DOHH2 (cell line): ENCODE measurements at regions not wholly inside any gene's neighbourhood (a gene's known extent, or its start where the extent isn't known, plus 50 kb on each side); places are given as distances from the start of the nearest gene placed in this dataset.
A peak's percentile ranks its signal among the peaks of the same experiment; 100 is the strongest.

ENCODE experiments used
- H3F3A ChIP-seq: fragments of 200-600 bp; sonication (generic), shearing (Covaris generic); 2 replicates; pipeline ENCODE4 v1.6.0; 2016; ENCODE audit warnings: antibody characterized with exemption, mild to moderate bottlenecking; ENCODE audit not compliant: control insufficient read depth, insufficient read depth
- H3K27ac ChIP-seq: fragments of 200-600 bp; sonication (generic); 2 replicates; pipeline ENCODE4 v1.5.1; 2014; ENCODE audit warnings: low read depth, mild to moderate bottlenecking, low read length, moderate library complexity
- H3K27me3 ChIP-seq: fragments of 200-600 bp; sonication (generic); 2 replicates; pipeline ENCODE4 v1.6.1; 2014; ENCODE audit warnings: mild to moderate bottlenecking, low read length, mixed read lengths; ENCODE audit not compliant: control insufficient read depth
- H3K36me3 ChIP-seq: fragments of 200-600 bp; sonication (generic); 2 replicates; pipeline ENCODE4 v1.6.1; 2014; ENCODE audit warnings: mild to moderate bottlenecking, low read length, moderate library complexity, mixed read lengths; ENCODE audit not compliant: control insufficient read depth
- H3K4me1 ChIP-seq: fragments of 200-600 bp; sonication (generic); 2 replicates; pipeline ENCODE4 v1.6.1; 2014; ENCODE audit warnings: mild to moderate bottlenecking, low read length, mixed read lengths; ENCODE audit not compliant: control insufficient read depth
- H3K4me2 ChIP-seq: fragments of 200-600 bp; sonication (generic); 2 replicates; pipeline ENCODE4 v1.6.0; 2014; ENCODE audit warnings: mild to moderate bottlenecking, low read length, moderate library complexity
- H3K4me3 ChIP-seq: fragments of 200-600 bp; sonication (generic); 2 replicates; pipeline ENCODE4 v1.5.1; 2014; ENCODE audit warnings: mild to moderate bottlenecking, low read length, mixed read lengths
- H3K79me2 ChIP-seq: fragments of 200-600 bp; sonication (generic); 2 replicates; pipeline ENCODE4 v1.6.1; 2014; ENCODE audit warnings: mild to moderate bottlenecking, low read length, mixed read lengths; ENCODE audit not compliant: control insufficient read depth
- H3K9me2 ChIP-seq: fragments of 200-600 bp; sonication (generic); replicated peaks from 2 replicates; pipeline ENCODE4 v1.6.1; 2014; ENCODE audit warnings: mild to moderate bottlenecking, low read length, mixed read lengths; ENCODE audit not compliant: control insufficient read depth
- H3K9me3 ChIP-seq: fragments of 200-600 bp; sonication (generic); 2 replicates; pipeline ENCODE4 v1.6.1; 2014; ENCODE audit warnings: antibody characterized with exemption, low read length, mixed read lengths; ENCODE audit not compliant: control insufficient read depth, insufficient read depth
- H4K20me1 ChIP-seq: fragments of 200-600 bp; sonication (generic); 2 replicates; pipeline ENCODE4 v1.6.0; 2014; ENCODE audit warnings: low read depth, mild to moderate bottlenecking, antibody characterized with exemption, low read length, moderate library complexity; ENCODE audit not compliant: control insufficient read depth, insufficient read depth
- EZH2phosphoT487 ChIP-seq: fragments of 200-600 bp; sonication (generic); IDR thresholded peaks from 2 replicates; pipeline ENCODE4 v1.6.1; 2017; ENCODE audit warnings: borderline replicate concordance, mild to moderate bottlenecking, antibody characterized with exemption, low read length, moderate library complexity, mixed read lengths
- TF ChIP-seq, protein P1 (sequence below): fragments of 200-600 bp; sonication (generic); IDR thresholded peaks from one replicate; pipeline ENCODE4 v1.5.1; 2014; ENCODE audit warnings: antibody characterized with exemption, mild to moderate bottlenecking, low read depth, low read length; ENCODE audit not compliant: poor library complexity, severe bottlenecking

DNA sequence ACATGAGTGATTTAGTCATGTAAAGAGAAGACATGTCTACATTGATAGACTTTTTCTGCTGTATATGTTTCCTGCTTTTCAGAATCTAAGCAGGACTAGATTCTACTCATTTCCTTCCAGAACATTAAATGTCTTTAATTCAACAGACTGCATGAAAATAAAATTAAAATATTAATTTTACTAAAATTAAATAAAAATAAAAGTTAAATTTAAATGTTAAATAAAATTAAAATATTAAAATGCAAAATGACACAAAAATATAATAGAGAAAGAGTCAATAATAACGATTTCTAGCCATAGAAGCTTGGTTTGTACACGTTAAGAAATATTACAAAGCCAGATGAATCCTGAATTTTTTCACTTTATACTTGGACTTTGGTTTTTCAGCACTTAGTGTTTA is 552.8 kb upstream of the NR5A2 start:
- H3K4me2 ChIP-seq, result no peak overlapping the region
- no peak for TF ChIP-seq EZH2phosphoT487
- TF ChIP-seq, protein P1, sequence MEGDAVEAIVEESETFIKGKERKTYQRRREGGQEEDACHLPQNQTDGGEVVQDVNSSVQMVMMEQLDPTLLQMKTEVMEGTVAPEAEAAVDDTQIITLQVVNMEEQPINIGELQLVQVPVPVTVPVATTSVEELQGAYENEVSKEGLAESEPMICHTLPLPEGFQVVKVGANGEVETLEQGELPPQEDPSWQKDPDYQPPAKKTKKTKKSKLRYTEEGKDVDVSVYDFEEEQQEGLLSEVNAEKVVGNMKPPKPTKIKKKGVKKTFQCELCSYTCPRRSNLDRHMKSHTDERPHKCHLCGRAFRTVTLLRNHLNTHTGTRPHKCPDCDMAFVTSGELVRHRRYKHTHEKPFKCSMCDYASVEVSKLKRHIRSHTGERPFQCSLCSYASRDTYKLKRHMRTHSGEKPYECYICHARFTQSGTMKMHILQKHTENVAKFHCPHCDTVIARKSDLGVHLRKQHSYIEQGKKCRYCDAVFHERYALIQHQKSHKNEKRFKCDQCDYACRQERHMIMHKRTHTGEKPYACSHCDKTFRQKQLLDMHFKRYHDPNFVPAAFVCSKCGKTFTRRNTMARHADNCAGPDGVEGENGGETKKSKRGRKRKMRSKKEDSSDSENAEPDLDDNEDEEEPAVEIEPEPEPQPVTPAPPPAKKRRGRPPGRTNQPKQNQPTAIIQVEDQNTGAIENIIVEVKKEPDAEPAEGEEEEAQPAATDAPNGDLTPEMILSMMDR, result no peak

GRCh38 chr1:199482426-199482825 is 545.1 kb upstream of the NR5A2 start:
- no peaks in the 10 kb centered on the region for H3F3A ChIP-seq
- H3K9me3 ChIP-seq, result no peaks in the 10 kb centered on the region
- no peaks in the 10 kb centered on the region for H4K20me1 ChIP-seq
- no peak overlapping the region for H3K4me2 ChIP-seq
- no peaks in the 10 kb centered on the region for H3K4me1 ChIP-seq
- H3K9me2 ChIP-seq, result no peaks in the 10 kb centered on the region
- no peak overlapping the region for H3K27ac ChIP-seq
- no peak overlapping the region for H3K4me3 ChIP-seq
- no peaks in the 10 kb centered on the region for H3K79me2 ChIP-seq
- TF ChIP-seq, protein P1, result no peak
- TF ChIP-seq EZH2phosphoT487, result no peak
- H3K36me3 ChIP-seq, result no peaks in the 10 kb centered on the region
- no peaks in the 10 kb centered on the region for H3K27me3 ChIP-seq

More for the DNA sequence above, 552.8 kb upstream of the NR5A2 start:
- no peaks in the 10 kb centered on the region for H3K4me1 ChIP-seq
- no peaks in the 10 kb centered on the region for H3F3A ChIP-seq
- H3K79me2 ChIP-seq, result no peaks in the 10 kb centered on the region
- no peaks in the 10 kb centered on the region for H4K20me1 ChIP-seq
- no peaks in the 10 kb centered on the region for H3K9me3 ChIP-seq
- H3K27ac ChIP-seq, result no peak overlapping the region
- no peaks in the 10 kb centered on the region for H3K36me3 ChIP-seq
- no peaks in the 10 kb centered on the region for H3K9me2 ChIP-seq
- H3K27me3 ChIP-seq, result no peaks in the 10 kb centered on the region
- H3K4me3 ChIP-seq, result no peak overlapping the region

DNA sequence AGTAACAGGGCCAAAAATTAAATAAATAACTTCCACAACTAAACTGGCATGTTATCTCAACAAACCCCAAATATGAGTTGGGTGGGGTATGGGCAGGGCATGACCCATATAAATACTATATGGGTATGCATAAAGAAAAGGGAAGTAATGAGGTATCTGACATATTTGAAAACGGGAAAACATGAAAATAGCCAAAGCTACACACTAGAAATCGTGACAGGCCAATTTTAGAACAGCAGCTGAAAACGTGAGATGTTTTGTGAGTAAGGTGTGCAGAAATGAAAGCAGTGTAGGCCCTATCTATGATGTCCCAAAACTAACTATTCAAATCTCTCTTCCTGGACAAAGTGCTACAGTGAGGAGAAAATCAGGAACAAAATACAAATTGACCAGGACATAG is 537.9 kb upstream of the NR5A2 start:
- TF ChIP-seq, protein P1, result no peak
- TF ChIP-seq EZH2phosphoT487, result no peak
- no peaks in the 10 kb centered on the region for H3K27me3 ChIP-seq
- no peaks in the 10 kb centered on the region for H3F3A ChIP-seq
- peaks cover 10% of the 10 kb centered on the region; the same call in 1 of the 2 replicates for H3K9me3 ChIP-seq
- peak overlapping the region; percentile 45 for H3K4me2 ChIP-seq
- H3K4me1 ChIP-seq, result peaks cover 18% of the 10 kb centered on the region
- H3K36me3 ChIP-seq, result no peaks in the 10 kb centered on the region
- H3K4me3 ChIP-seq, result peak overlapping the region; percentile 24
- H4K20me1 ChIP-seq, result no peaks in the 10 kb centered on the region
- H3K9me2 ChIP-seq, result no peaks in the 10 kb centered on the region
- H3K79me2 ChIP-seq, result no peaks in the 10 kb centered on the region
- H3K27ac ChIP-seq, result peak overlapping the region; percentile 15
